ENCODE measurements at regions not wholly inside any gene's neighbourhood (a gene's known extent, or its start where the extent isn't known, plus 50 kb on each side); places are given as distances from the start of the nearest gene placed in this dataset.

- ChIA-PET POLR2A (no interaction called here), CTCF (interaction anchor here (0.8 kb wide), 1 partner anchor 171 kb away, joined by 3 read pairs; no protein-coding TSS in a partner anchor)
- H3K36me3 ChIP-seq (replicated peaks in 1 of 2; ENCODE audit: control extremely low read depth in 1 of 2, control insufficient read depth in 1 of 2, extremely low read depth in 1 of 2, insufficient read depth in 2 of 2, low read length in 1 of 2): no peaks in the 10 kb centered on the region
- no peaks in the 10 kb centered on the region for H3K79me2 ChIP-seq (ENCODE audit: control insufficient read depth, insufficient read depth, low read length)
- H3K27me3 ChIP-seq (replicated peaks in 1 of 4; ENCODE audit: control extremely low read depth in 1 of 4, control insufficient read depth in 3 of 4, insufficient read depth in 4 of 4, low read length in 3 of 4): peaks cover 0 to 6% (median 4%) of the 10 kb centered on the region in 4 experiments
- H3K4me2 ChIP-seq (replicated peaks; ENCODE audit: low read depth, low read length, poor library complexity, severe bottlenecking): no peak overlapping the region
- no peak for ATAC-seq (ENCODE audit: low read depth)
- H2AFZ ChIP-seq (ENCODE audit: insufficient read depth, low read depth, low read length, poor library complexity, severe bottlenecking): no peak overlapping the region
- WGBS (ENCODE audit: insufficient coverage): 100% methylated on average over 1 of the region's 1 CpG
- Mint-ChIP-seq H3K4me1 (no peaks in the 10 kb centered on the region), H3K4me3 (no peak overlapping the region), H3K27me3 (no peaks in the 10 kb centered on the region), H3K9me3 (ENCODE audit: insufficient read depth) (no peaks in the 10 kb centered on the region), H3K27ac (no peak overlapping the region)
- DNase-seq: no peak
- H4K20me1 ChIP-seq (ENCODE audit: control insufficient read depth, insufficient read depth, low read length, poor library complexity, severe bottlenecking): no peaks in the 10 kb centered on the region
- H3K27ac ChIP-seq (ENCODE audit: low read length in 2 of 2): no peak overlapping the region
- no peak overlapping the region for H3K4me3 ChIP-seq (ENCODE audit: control extremely low read depth in 1 of 5, extremely low read depth in 1 of 5, insufficient read depth in 1 of 5, low read depth in 2 of 5, low read length in 4 of 5)
- H3K4me1 ChIP-seq (ENCODE audit: control insufficient read depth in 2 of 2, insufficient read depth in 2 of 2, low read length in 2 of 2): no peaks in the 10 kb centered on the region
- no peaks in the 10 kb centered on the region for H3K9me3 ChIP-seq (ENCODE audit: control extremely low read depth in 1 of 3, control insufficient read depth in 2 of 3, insufficient read depth in 1 of 3, low read length in 2 of 3)
- no peak overlapping the region for H3K9ac ChIP-seq (ENCODE audit: low read length)
- intact Hi-C loops (cut with micrococcal nuclease): no loop called here
- no peak for TF ChIP-seq EZH2 (IDR thresholded peaks at IDR 0.05; ENCODE audit: borderline replicate concordance, insufficient read depth, low read depth, low read length, poor library complexity, severe bottlenecking)
- TF ChIP-seq CTCF (IDR thresholded peaks at IDR 0.05): no peak
Measured at GRCh38 chr4:89397441-89397840, 89.8 kb upstream of the GPRIN3 start.

- no peaks in the 10 kb centered on the region for H3K9me3 ChIP-seq (ENCODE audit: control extremely low read depth in 1 of 3, control insufficient read depth in 2 of 3, insufficient read depth in 1 of 3, low read length in 2 of 3)
- ChIA-PET CTCF (no interaction called here), POLR2A (no interaction called here)
- no peak for ATAC-seq (ENCODE audit: low read depth)
- H4K20me1 ChIP-seq (ENCODE audit: control insufficient read depth, insufficient read depth, low read length, poor library complexity, severe bottlenecking): no peaks in the 10 kb centered on the region
- no peaks in the 10 kb centered on the region for H3K27me3 ChIP-seq (replicated peaks in 1 of 4; ENCODE audit: control extremely low read depth in 1 of 4, control insufficient read depth in 3 of 4, insufficient read depth in 4 of 4, low read length in 3 of 4)
- H3K4me1 ChIP-seq (ENCODE audit: control insufficient read depth in 2 of 2, insufficient read depth in 2 of 2, low read length in 2 of 2): no peaks in the 10 kb centered on the region
- H3K4me3 ChIP-seq (ENCODE audit: control extremely low read depth in 1 of 5, extremely low read depth in 1 of 5, insufficient read depth in 1 of 5, low read depth in 2 of 5, low read length in 4 of 5): no peak overlapping the region
- no peak overlapping the region for H3K4me3 Mint-ChIP-seq
- peaks cover 3% of the 10 kb centered on the region for H3K9me3 Mint-ChIP-seq (ENCODE audit: insufficient read depth)
- no peak overlapping the region for H3K9ac ChIP-seq (ENCODE audit: low read length)
- no CpG with 5 or more reads among the region's 2 CpGs for WGBS (ENCODE audit: insufficient coverage)
- H3K4me1 Mint-ChIP-seq: no peaks in the 10 kb centered on the region
- intact Hi-C loops (cut with micrococcal nuclease): no loop called here
- no peaks in the 10 kb centered on the region for H3K36me3 ChIP-seq (replicated peaks in 1 of 2; ENCODE audit: control extremely low read depth in 1 of 2, control insufficient read depth in 1 of 2, extremely low read depth in 1 of 2, insufficient read depth in 2 of 2, low read length in 1 of 2)
- H3K27me3 Mint-ChIP-seq: peaks cover 19% of the 10 kb centered on the region
- H3K27ac ChIP-seq (ENCODE audit: low read length in 2 of 2): no peak overlapping the region
- no peaks in the 10 kb centered on the region for H3K79me2 ChIP-seq (ENCODE audit: control insufficient read depth, insufficient read depth, low read length)
- H3K27ac Mint-ChIP-seq: no peak overlapping the region
- H2AFZ ChIP-seq (ENCODE audit: insufficient read depth, low read depth, low read length, poor library complexity, severe bottlenecking): no peak overlapping the region
- no peak for DNase-seq
- no peak overlapping the region for H3K4me2 ChIP-seq (replicated peaks; ENCODE audit: low read depth, low read length, poor library complexity, severe bottlenecking)
- TF ChIP-seq EZH2 (IDR thresholded peaks at IDR 0.05; ENCODE audit: borderline replicate concordance, insufficient read depth, low read depth, low read length, poor library complexity, severe bottlenecking): no peak
- TF ChIP-seq CTCF (IDR thresholded peaks at IDR 0.05): no peak
Measured at GRCh38 chr4:89382439-89382838, 74.8 kb upstream of the GPRIN3 start.
